Fibroblast of mammary gland (primary cell): ENCODE measurements at regions not wholly inside any gene's neighbourhood (a gene's known extent, or its start where the extent isn't known, plus 50 kb on each side); places are given as distances from the start of the nearest gene placed in this dataset.

Experiments used
- DNase-seq: peaks from one replicate; pipeline ENCODE4 v3.0.0-alpha.2; 2010; ENCODE audit warnings: low read depth
- H3K4me3 ChIP-seq: 2 replicates; pipeline ENCODE4 v1.5.1; 2011; ENCODE audit warnings: low read depth, mild to moderate bottlenecking, low read length, moderate library complexity; ENCODE audit not compliant: control insufficient read depth
- TF ChIP-seq, protein P1 (sequence below): conservative IDR thresholded peaks from 2 replicates; pipeline ENCODE4 v1.5.1; 2011; ENCODE audit warnings: low read depth, low read length, inconsistent platforms; ENCODE audit not compliant: control insufficient read depth, insufficient read depth

DNA sequence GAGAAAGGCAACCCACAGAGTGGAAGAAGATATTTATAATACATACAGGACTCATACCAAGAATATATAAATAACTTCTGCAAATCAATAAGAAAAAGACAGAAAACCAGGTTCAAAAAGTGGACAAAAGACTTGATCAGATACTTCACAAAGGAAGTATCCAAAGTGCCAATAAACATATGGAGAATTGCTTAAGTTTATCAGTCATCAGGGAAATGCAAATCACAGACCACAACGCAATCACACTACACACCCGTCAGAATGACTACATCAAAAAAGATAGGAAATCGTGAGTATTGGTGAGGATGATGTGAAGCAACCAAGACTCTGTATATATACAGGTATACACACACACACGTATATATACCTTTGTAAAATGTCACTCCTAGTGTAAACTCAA is 180.6 kb downstream of the FAM43A start:
- TF ChIP-seq, protein P1, sequence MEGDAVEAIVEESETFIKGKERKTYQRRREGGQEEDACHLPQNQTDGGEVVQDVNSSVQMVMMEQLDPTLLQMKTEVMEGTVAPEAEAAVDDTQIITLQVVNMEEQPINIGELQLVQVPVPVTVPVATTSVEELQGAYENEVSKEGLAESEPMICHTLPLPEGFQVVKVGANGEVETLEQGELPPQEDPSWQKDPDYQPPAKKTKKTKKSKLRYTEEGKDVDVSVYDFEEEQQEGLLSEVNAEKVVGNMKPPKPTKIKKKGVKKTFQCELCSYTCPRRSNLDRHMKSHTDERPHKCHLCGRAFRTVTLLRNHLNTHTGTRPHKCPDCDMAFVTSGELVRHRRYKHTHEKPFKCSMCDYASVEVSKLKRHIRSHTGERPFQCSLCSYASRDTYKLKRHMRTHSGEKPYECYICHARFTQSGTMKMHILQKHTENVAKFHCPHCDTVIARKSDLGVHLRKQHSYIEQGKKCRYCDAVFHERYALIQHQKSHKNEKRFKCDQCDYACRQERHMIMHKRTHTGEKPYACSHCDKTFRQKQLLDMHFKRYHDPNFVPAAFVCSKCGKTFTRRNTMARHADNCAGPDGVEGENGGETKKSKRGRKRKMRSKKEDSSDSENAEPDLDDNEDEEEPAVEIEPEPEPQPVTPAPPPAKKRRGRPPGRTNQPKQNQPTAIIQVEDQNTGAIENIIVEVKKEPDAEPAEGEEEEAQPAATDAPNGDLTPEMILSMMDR = no peak
- DNase-seq = peak; percentile 10
- no peak overlapping the region for H3K4me3 ChIP-seq

DNA sequence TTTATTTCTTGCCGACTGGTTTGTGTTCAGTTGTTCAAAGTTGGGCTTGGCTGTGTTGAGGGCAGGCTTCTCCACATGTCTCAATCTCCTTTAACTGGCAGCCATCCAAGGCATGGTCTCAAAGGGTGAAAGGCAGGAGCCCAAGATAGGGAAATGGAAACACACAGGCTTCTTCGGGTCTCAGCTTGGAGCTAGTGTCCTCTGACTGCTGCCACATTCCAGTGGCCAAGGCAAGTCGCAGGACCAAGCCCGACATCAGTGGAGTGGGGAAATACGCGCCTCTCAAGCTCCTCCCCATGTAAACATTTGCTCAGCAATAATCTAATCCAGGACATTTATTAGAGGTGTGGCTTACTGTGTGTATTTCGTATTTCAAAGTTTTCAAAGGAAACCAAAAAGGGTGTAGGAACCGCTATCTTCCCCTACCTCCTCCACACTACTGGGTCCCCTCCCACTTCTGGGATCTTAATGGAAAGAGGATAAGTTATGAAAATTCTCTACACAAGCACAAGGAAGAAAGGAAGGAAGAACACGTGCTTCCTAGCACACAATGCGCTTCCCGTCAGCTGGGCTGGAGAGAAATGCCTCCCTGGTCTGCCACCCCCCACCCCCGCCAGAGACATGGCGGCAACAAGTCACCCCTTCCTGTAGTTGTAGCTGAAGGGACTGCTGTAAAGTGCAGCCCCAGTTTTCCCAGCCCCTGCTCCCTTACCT is 181.7 kb downstream of the FAM43A start:
- DNase-seq = peak; percentile 23
- no peak overlapping the region for H3K4me3 ChIP-seq
- TF ChIP-seq, protein P1 = no peak

DNA sequence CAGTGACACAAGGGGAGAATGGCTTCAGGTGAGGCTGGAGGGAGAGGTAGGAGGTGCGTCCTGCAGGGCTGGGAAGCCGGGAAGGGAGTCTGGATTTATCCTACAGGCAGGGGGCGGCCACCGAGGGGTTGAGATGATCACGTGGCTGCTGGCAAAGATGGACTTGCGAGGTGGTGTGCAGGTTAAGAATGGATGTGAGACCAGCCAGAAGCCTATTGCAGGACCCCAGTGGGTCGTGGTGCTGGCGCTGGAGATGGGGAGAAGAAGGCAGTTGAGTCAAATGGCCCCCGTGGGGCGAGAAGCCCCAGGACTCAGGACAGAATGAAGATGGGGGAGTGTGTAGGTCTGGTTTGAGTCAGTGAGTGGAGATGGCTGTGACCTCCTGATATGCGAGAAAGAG is 183.1 kb downstream of the FAM43A start:
- no peak overlapping the region for H3K4me3 ChIP-seq
- TF ChIP-seq, protein P1 = no peak
- DNase-seq = no peak

DNA sequence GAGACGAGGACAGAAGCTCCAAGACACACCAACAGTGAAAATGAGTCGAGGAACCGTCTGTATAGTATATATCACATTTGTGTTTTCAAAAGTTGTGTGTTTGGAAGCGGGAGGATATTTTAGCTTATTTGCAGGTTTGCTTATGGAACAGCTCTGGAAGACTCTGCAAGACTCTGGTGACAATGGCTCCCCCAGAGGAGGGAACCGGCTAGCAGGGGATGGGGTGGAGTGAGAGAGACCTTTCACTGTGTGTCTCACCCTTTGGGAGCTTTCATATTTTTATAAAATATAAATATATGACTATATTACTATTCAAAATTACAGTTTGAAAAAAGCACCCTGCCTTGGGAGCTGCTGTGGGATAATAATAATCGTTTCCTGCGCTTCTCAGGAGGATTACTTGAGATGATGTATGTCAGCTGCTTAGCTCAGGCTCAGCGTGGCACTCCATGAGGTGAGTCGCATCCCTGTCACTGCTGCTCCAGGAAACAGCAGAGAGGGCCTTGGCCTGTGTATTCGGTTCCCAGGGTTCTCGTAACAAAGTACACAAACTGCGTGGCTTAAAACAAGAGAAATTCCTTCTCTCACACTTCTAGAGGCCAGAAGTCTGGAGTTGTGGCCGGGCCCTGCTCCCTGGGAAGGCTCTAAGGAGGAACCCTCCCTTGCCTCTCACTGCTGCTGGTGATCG is 183.9 kb downstream of the FAM43A start:
- peak; percentile 97 for DNase-seq

DNA sequence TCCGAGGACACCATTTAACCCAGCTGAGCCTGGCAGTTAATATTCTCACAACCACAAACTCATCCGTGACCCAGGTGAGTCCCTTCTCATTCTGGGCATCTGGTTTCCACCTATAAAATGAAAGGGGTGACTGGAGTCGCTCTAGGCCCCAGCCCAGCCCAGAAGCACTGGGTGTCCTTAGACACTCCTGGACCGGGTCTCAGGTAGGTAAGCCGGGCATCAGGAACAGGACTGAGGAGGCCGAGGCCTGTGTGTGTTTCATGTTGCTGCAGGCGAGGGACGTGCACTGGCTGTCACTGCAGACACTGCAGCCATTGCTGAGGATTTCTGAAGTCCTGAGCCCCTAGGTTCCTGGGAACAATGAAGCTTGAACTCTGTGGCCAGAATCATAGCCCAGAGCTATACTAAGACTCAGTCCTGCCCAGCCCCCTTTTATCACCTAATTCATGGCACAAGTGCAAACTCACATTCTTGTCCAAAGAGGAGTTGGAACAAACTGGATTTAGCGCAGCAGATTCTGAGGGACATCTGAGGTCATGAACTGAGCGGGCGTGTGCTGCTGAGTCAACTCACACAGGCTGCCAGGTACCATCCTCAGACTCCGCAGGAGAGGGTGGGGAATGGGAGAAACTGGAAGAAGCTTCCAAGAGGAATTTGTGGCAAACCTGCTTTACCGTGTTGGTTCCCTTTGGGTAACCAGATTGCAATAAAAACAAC is 184.9 kb downstream of the FAM43A start:
- DNase-seq = peak; percentile 95
- TF ChIP-seq, protein P1 = no peak
- H3K4me3 ChIP-seq = no peak overlapping the region

More for the DNA sequence above, 183.9 kb downstream of the FAM43A start:
- no peak overlapping the region for H3K4me3 ChIP-seq
- TF ChIP-seq, protein P1 = peak; percentile 30

DNA sequence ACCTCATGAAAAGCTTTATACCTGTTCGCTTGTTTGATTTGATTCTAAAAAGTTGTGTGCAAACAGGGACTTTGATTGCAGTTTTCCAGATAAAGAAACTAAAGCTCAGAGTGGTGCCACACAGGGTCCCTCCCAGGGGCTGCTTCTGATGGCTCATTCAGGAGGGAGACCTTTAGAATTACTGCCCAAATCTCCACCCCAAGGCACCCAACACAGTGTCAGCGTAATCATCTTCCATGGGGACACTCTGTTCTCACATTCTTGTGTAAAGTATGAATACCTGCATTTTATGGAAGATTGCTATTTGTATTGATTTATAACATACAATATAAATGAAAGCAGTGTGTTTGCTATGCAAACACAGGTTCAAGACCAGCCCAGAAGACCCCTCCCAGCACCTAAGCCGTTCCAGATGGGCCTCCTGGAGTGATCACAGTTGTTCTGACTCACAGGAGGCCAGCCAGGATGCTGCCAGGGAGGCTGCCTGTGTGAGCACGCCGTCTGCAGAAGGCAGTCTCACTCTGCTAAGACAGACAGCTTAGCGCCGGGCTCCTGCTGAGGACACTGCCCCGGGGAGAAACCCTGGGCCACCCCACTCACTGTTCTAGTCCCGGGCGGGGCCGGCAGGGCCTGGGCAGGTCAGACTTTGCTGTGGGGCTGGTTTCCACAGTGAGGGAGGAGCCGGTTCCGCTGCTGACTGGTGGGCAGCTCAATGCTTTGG is 185.6 kb downstream of the FAM43A start:
- peak; percentile 95 for DNase-seq
- no peak overlapping the region for H3K4me3 ChIP-seq
- TF ChIP-seq, protein P1 = no peak
